ENCODE measurements at regions not wholly inside any gene's neighbourhood (a gene's known extent, or its start where the extent isn't known, plus 50 kb on each side); places are given as distances from the start of the nearest gene placed in this dataset.
"Not testable (repeated sequence)": the region's sequence is repeated elsewhere in the genome, so short reads cannot be mapped to it uniquely, and the experiment has no call there.

GRCh38 chr13:79187917-79188690, 218.0 kb downstream of the RBM26 start:
- no peak for DNase-seq (ENCODE audit: low read depth)

- DNase-seq (ENCODE audit: low read depth) = no peak
Observed at GRCh38 chr13:79185580-79185979, 220.5 kb downstream of the RBM26 start.

GRCh38 chr13:79183231-79183630, 222.8 kb downstream of the RBM26 start:
- DNase-seq (ENCODE audit: low read depth) = no peak

GRCh38 chr13:79173691-79174090, 232.4 kb downstream of the RBM26 start:
- DNase-seq (ENCODE audit: low read depth) = not testable (repeated sequence)

- not testable (repeated sequence) for DNase-seq (ENCODE audit: low read depth)
Observed at GRCh38 chr13:79172924-79173323, 233.1 kb downstream of the RBM26 start.

- DNase-seq (ENCODE audit: low read depth) = no peak
Observed at GRCh38 chr13:79171141-79172061, 234.7 kb downstream of the RBM26 start.

- DNase-seq (ENCODE audit: low read depth) = no peak
Observed at GRCh38 chr13:79160818-79161217, 245.2 kb downstream of the RBM26 start.

GRCh38 chr13:79155883-79156282, 250.2 kb downstream of the RBM26 start:
- no peak for DNase-seq (ENCODE audit: low read depth)

- DNase-seq (ENCODE audit: low read depth) = no peak
Observed at GRCh38 chr13:79149210-79149609, 256.8 kb downstream of the RBM26 start.

- DNase-seq (ENCODE audit: low read depth) = no peak
Observed at GRCh38 chr13:79141082-79141481, 265.0 kb downstream of the RBM26 start.

- DNase-seq (ENCODE audit: low read depth) = no peak
Observed at GRCh38 chr13:79128158-79128557, 277.9 kb downstream of the RBM26 start.

GRCh38 chr13:79126706-79127105, 279.3 kb downstream of the RBM26 start:
- DNase-seq (ENCODE audit: low read depth) = no peak

- DNase-seq (ENCODE audit: low read depth) = no peak
Observed at GRCh38 chr13:79124183-79124582, 281.9 kb downstream of the RBM26 start.

GRCh38 chr13:79121286-79121685, 284.8 kb downstream of the RBM26 start:
- no peak for DNase-seq (ENCODE audit: low read depth)

- DNase-seq (ENCODE audit: low read depth) = no peak
Observed at GRCh38 chr13:79119578-79120107, 286.4 kb downstream of the RBM26 start.

GRCh38 chr13:79112016-79112415, 294.0 kb downstream of the RBM26 start:
- DNase-seq (ENCODE audit: low read depth) = no peak

- no peak for DNase-seq (ENCODE audit: low read depth)
Observed at GRCh38 chr13:79108914-79109643, 297.0 kb downstream of the RBM26 start.

GRCh38 chr13:79098596-79098995, 307.5 kb downstream of the RBM26 start:
- DNase-seq (ENCODE audit: low read depth) = no peak

GRCh38 chr13:79097201-79097600, 308.9 kb downstream of the RBM26 start:
- DNase-seq (ENCODE audit: low read depth) = no peak

GRCh38 chr13:79096099-79096498, 310.0 kb downstream of the RBM26 start:
- no peak for DNase-seq (ENCODE audit: low read depth)

- DNase-seq (ENCODE audit: low read depth) = no peak
Observed at GRCh38 chr13:79090552-79091124, 315.4 kb downstream of the RBM26 start.
